ENCODE measurements at regions not wholly inside any gene's neighbourhood (a gene's known extent, or its start where the extent isn't known, plus 50 kb on each side); places are given as distances from the start of the nearest gene placed in this dataset.
"Not testable (repeated sequence)": the region's sequence is repeated elsewhere in the genome, so short reads cannot be mapped to it uniquely, and the experiment has no call there.

DNA sequence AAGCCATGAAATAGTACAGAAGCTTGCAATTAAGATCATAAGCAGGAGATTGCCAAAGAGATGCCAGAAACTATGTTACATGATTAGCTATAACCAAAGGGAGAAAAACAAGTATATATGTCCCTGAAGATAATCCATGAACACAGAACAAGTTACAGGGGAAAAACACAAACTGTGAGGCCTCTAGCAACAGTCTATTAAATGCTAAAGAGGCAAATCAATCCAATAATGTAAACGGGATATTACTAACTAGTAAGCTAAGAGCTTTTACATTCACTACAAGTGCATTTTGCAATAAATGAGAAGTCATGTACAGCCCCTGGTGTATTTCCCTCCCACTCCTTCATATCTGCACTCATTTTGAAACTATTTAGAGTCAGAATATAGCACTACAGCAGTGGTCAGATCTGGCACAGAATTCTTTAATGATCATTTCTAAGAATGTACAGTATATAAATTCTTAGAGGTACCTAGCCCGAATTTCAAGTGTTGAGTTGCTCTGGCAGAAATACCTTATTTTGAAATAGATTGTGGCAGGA lies 449.8 kb upstream of the SMIM31 start:
- intact Hi-C loops (cut with DNase I), result no loop called here
- DNase-seq (no peak), ATAC-seq (ENCODE audit: poor library complexity) (no peak)

DNA sequence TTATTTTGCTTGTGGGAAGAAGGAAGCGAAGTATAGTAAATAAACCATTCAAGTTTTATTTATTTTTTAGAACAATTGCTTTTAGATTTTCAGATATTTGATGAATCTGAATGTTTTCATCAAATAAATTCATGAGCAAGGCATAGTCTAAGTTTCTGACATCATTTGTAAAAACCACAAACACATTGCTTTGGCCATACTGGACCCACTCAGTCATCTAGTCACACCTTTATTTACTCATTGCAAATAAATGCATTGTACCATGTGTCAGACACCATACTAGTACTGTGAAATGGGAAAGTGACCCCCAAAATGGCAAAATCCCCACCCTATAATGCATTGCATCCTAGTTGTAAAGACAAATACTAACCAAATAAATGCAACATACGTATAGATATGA lies 449.1 kb upstream of the SMIM31 start:
- ATAC-seq (ENCODE audit: poor library complexity), result no peak
- intact Hi-C loops (cut with DNase I), result no loop called here
- no peak for DNase-seq

- DNase-seq, result no peak
- no peak for ATAC-seq (ENCODE audit: poor library complexity)
- intact Hi-C loops (cut with DNase I), result no loop called here
Observed at GRCh38 chr4:164307262-164307661, 446.7 kb upstream of the SMIM31 start.

GRCh38 chr4:164312671-164313070 lies 441.3 kb upstream of the SMIM31 start:
- ATAC-seq (ENCODE audit: poor library complexity), result no peak

GRCh38 chr4:164313853-164314252 lies 440.1 kb upstream of the SMIM31 start:
- intact Hi-C loops (cut with DNase I), result no loop called here
- ATAC-seq (ENCODE audit: poor library complexity) (no peak), DNase-seq (no peak)

More at GRCh38 chr4:164312671-164313070, 441.3 kb upstream of the SMIM31 start:
- intact Hi-C loops (cut with DNase I), result no loop called here
- DNase-seq, result no peak

- intact Hi-C loops (cut with DNase I), result no loop called here
- no peak for DNase-seq
- ATAC-seq (ENCODE audit: poor library complexity), result no peak
Observed at GRCh38 chr4:164318350-164318749, 435.6 kb upstream of the SMIM31 start.

DNA sequence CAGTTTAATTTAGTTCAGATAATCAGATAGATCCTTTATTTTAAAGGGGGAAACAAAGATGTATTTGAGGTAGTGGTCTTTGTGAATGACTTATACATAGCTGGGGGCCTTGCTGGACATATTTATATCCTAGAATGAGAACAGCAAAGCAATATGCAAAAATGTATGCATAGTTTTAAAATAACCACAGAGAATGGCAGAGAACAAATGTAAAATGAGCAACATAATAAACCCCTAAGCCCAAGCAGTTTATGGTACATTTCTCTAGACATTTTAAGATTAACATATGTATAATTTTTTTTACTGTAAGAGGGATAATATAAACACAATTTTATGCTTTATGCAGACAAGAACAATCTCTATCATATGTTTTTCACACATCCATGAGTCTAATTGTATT lies 434.2 kb upstream of the SMIM31 start:
- ATAC-seq (ENCODE audit: poor library complexity) (no peak), DNase-seq (no peak)
- intact Hi-C loops (cut with DNase I), result no loop called here

- ATAC-seq (ENCODE audit: poor library complexity) (no peak), DNase-seq (no peak)
- intact Hi-C loops (cut with DNase I), result no loop called here
Observed at GRCh38 chr4:164320847-164321246, 433.1 kb upstream of the SMIM31 start.

GRCh38 chr4:164326056-164326455 lies 427.9 kb upstream of the SMIM31 start:
- no peak for ATAC-seq (ENCODE audit: poor library complexity)
- intact Hi-C loops (cut with DNase I), result no loop called here
- no peak for DNase-seq

- ATAC-seq (ENCODE audit: poor library complexity), result no peak
- no peak for DNase-seq
- intact Hi-C loops (cut with DNase I), result no loop called here
Observed at GRCh38 chr4:164337219-164337944, 416.5 kb upstream of the SMIM31 start.

- intact Hi-C loops (cut with DNase I), result no loop called here
- ATAC-seq (ENCODE audit: poor library complexity) (no peak), DNase-seq (no peak)
Observed at GRCh38 chr4:164343472-164343976, 410.4 kb upstream of the SMIM31 start.

DNA sequence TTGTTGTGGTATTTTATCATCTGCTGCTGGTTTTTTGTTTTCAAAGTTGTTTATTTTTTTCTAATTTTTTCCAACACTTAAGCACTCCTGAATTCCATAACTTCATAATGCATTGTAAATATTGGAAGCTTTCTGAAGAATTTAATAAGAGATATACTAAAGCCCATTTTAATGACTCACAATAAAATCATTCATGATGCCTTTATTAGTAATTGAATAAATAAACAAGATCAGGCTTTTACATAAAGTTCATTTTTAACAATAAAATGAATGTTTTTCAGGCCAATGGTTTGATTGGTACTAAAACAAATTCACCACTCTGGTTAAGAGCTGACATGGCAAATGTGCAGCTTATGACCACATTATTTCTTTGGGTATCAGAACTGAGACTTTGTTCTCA lies 408.2 kb upstream of the SMIM31 start:
- intact Hi-C loops (cut with DNase I), result no loop called here
- DNase-seq (no peak), ATAC-seq (ENCODE audit: poor library complexity) (no peak)

- intact Hi-C loops (cut with DNase I), result no loop called here
- DNase-seq (no peak), ATAC-seq (ENCODE audit: poor library complexity) (no peak)
Observed at GRCh38 chr4:164350061-164350460, 403.9 kb upstream of the SMIM31 start.

GRCh38 chr4:164350716-164351115 lies 403.2 kb upstream of the SMIM31 start:
- DNase-seq; intact Hi-C loops (cut with DNase I); ATAC-seq (ENCODE audit: poor library complexity): not testable (repeated sequence)

GRCh38 chr4:164357957-164358356 lies 396.0 kb upstream of the SMIM31 start:
- intact Hi-C loops (cut with DNase I), result no loop called here
- no peak for DNase-seq
- no peak for ATAC-seq (ENCODE audit: poor library complexity)

DNA sequence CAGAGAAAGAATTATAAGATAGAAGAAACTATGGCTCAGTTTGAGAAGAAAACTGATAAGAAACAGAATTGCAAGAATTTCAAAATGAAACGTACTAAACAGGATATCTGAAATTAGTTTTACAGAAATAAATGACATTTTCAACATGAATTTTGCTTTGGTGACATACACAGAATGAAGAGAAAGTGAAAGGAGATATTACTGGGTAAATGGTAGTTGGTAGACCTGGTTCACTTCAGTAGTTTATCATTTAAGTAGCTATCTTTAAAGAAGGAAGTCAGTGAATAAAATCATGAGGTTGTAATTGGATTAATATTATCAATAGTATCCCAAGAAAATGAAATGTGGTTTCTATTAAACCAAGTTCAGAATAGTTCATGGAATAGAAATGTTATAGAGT lies 395.5 kb upstream of the SMIM31 start:
- intact Hi-C loops (cut with DNase I), result no loop called here
- no peak for DNase-seq

DNA sequence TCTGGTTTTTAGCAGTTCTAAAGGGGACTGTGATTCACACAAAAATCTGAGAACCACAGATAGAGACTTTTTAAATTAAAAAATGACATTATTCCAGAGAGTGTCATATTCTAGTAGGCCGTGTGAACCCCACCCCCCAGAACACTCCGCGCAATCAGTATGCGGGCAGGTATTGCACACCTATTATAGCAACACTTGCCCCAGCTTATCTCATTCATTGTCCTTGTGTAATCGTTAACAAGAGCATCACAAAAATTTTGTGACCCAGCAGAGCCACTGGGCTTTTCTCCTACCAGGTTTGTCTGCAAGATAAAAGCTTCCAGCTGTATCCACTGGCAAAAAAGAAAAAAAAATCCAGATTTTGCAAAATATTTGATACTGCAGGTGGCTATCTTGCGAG lies 394.1 kb upstream of the SMIM31 start:
- intact Hi-C loops (cut with DNase I), result no loop called here
- ATAC-seq (ENCODE audit: poor library complexity) (no peak), DNase-seq (no peak)

More for the DNA sequence above, 395.5 kb upstream of the SMIM31 start:
- no peak for ATAC-seq (ENCODE audit: poor library complexity)

GRCh38 chr4:164368894-164369293 lies 385.0 kb upstream of the SMIM31 start:
- intact Hi-C loops (cut with DNase I), result no loop called here
- DNase-seq, result no peak
- no peak for ATAC-seq (ENCODE audit: poor library complexity)

DNA sequence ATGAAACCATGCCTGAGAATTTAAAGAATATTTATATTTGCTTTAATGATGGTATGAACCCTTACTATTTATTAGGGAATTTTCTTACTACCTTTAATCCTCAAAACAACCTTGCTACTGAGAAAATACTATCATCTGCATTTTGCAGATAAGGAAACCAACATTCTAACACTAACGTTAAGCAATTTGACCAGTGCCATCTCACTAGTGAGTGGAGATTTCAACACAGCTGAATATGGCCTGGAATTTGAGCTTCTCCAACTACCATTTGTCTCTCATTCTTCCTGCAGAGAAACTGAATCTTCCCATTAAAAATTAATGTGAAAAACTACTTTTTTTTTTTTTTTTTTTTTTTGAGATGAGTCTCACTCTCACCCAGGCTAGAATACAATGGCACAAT lies 380.9 kb upstream of the SMIM31 start:
- DNase-seq (no peak), ATAC-seq (ENCODE audit: poor library complexity) (no peak)
- intact Hi-C loops (cut with DNase I), result no loop called here

DNA sequence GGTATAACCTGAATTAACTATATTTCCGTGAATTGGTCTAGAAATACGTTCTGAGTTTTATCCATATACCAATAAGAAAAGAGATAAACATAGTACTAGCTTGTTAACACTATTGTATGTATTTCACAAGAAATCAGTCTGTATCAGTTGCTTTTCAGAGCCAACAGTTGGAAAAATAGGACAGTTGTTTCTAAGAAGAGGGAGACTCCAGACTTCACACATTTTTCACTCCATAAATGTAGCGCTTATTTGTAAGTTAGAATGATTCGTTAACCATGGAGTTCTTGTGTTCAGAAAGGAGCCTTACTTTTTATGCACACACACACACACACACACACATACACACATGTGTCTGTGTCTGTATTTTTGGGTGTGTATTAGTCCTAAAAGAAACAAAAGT lies 376.7 kb upstream of the SMIM31 start:
- intact Hi-C loops (cut with DNase I), result no loop called here
- DNase-seq (no peak), ATAC-seq (ENCODE audit: poor library complexity) (no peak)

DNA sequence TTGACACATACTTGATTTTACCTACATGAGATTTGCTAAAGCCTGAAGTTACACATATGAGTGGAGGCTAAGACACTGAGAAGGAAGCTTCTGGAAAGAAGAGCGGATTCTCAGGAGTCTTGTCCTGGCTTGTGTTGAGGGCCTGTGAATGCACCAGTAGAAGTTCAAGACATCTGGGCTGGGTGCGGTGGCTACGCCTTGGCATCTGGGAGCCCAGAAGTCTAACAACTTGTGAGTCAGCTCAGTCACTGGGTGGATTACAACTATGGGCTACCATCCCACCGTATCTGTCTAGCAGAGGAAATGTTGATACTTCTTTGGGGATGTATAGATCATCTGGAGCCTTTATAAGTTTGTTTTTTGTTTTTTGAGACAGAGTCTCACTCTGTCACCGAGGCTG lies 375.6 kb upstream of the SMIM31 start:
- ATAC-seq (ENCODE audit: poor library complexity), result no peak
- intact Hi-C loops (cut with DNase I), result no loop called here
- no peak for DNase-seq
